RWPE2 (cell line): ENCODE measurements at regions not wholly inside any gene's neighbourhood (a gene's known extent, or its start where the extent isn't known, plus 50 kb on each side); places are given as distances from the start of the nearest gene placed in this dataset.

Experiments used
- ATAC-seq: fragments of 200-7000 bp; cut with Tn5 transposase; 3 replicates; pipeline ENCODE4 v1.9.1; 2021; ENCODE audit warnings: low read depth
- DNase-seq: peaks from one replicate; pipeline ENCODE4 v3.0.0-alpha.2; 2020; ENCODE audit warnings: low spot score
- H3K27ac ChIP-seq: fragments of 450-650 bp; 2 replicates; pipeline ENCODE4 v1.5.1; 2017; ENCODE audit warnings: mild to moderate bottlenecking; ENCODE audit not compliant: poor library complexity, severe bottlenecking
- H3K27me3 ChIP-seq: fragments of 250-450 bp; sonication (Bioruptor Pico); 2 replicates; pipeline ENCODE4 v1.5.1; 2021; ENCODE audit warnings: mild to moderate bottlenecking, moderate library complexity; ENCODE audit not compliant: insufficient read depth, poor library complexity, severe bottlenecking
- H3K36me3 ChIP-seq: fragments of 250-450 bp; sonication (Bioruptor Pico); 2 replicates; pipeline ENCODE4 v1.5.1; 2020; ENCODE audit warnings: low read depth, mild to moderate bottlenecking, moderate library complexity
- H3K4me1 ChIP-seq: fragments of 250-450 bp; sonication (Bioruptor Pico); 2 replicates; pipeline ENCODE4 v1.5.1; 2021; ENCODE audit warnings: mild to moderate bottlenecking, moderate library complexity; ENCODE audit not compliant: insufficient read depth, poor library complexity, severe bottlenecking
- H3K4me3 ChIP-seq: fragments of 250-450 bp; sonication (Bioruptor Pico); 2 replicates; pipeline ENCODE4 v1.5.1; 2021; ENCODE audit warnings: mild to moderate bottlenecking, moderate library complexity; ENCODE audit not compliant: severe bottlenecking
- H3K9me3 ChIP-seq: fragments of 250-450 bp; sonication (Bioruptor Pico); 2 replicates; pipeline ENCODE4 v1.5.1; 2021; ENCODE audit warnings: mild to moderate bottlenecking, moderate library complexity; ENCODE audit not compliant: severe bottlenecking
- CTCF ChIP-seq: fragments of 450-650 bp; IDR thresholded peaks from one replicate; pipeline ENCODE4 v1.5.1; 2017; ENCODE audit warnings: mild to moderate bottlenecking, moderate library complexity; ENCODE audit not compliant: poor library complexity, severe bottlenecking

GRCh38 chr11:95668131-95668530 is 121.5 kb downstream of the FAM76B start:
- Histone ChIP-seq H3K9me3 (no peaks in the 10 kb centered on the region), H3K27me3 (no peaks in the 10 kb centered on the region)
- ATAC-seq: no peak

GRCh38 chr11:95661162-95661561 is 128.4 kb downstream of the FAM76B start:
- TF ChIP-seq CTCF: no peak
- H3K9me3 ChIP-seq: no peaks in the 10 kb centered on the region
- DNase-seq: no peak
- H3K27ac ChIP-seq: no peak overlapping the region
- no peak overlapping the region for H3K4me3 ChIP-seq
- no peaks in the 10 kb centered on the region for H3K4me1 ChIP-seq
- H3K36me3 ChIP-seq: no peaks in the 10 kb centered on the region
- no peak for ATAC-seq
- H3K27me3 ChIP-seq: no peaks in the 10 kb centered on the region

More at GRCh38 chr11:95668131-95668530, 121.5 kb downstream of the FAM76B start:
- H3K4me1 ChIP-seq: no peaks in the 10 kb centered on the region
- H3K27ac ChIP-seq: no peak overlapping the region
- no peak overlapping the region for H3K4me3 ChIP-seq
- H3K36me3 ChIP-seq: no peaks in the 10 kb centered on the region
- no peak for DNase-seq
- TF ChIP-seq CTCF: no peak

DNA sequence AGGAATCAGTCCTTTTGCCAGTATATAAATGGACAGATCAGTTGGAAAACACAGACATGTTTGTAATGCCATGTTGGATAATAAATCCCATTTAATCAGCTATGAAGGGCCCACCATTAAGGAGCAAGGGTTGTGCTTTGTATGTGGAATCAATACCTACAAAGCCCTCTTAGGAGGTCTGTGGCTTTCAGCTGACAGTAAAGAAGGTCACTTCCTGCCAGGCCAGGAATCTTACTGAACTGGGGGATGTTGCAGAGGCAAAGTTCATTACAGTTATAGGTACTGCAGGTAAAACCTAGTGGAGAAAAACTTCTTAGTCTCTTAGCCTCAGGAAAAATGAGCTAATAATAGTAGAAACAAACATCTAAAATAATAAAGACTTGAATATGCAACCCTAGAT is 129.5 kb downstream of the FAM76B start:
- no peaks in the 10 kb centered on the region for H3K36me3 ChIP-seq
- no peak overlapping the region for H3K27ac ChIP-seq
- H3K9me3 ChIP-seq: no peaks in the 10 kb centered on the region
- TF ChIP-seq CTCF: no peak
- ATAC-seq (no peak), DNase-seq (no peak)
- no peaks in the 10 kb centered on the region for H3K27me3 ChIP-seq
- H3K4me3 ChIP-seq: no peak overlapping the region
- H3K4me1 ChIP-seq: no peaks in the 10 kb centered on the region

DNA sequence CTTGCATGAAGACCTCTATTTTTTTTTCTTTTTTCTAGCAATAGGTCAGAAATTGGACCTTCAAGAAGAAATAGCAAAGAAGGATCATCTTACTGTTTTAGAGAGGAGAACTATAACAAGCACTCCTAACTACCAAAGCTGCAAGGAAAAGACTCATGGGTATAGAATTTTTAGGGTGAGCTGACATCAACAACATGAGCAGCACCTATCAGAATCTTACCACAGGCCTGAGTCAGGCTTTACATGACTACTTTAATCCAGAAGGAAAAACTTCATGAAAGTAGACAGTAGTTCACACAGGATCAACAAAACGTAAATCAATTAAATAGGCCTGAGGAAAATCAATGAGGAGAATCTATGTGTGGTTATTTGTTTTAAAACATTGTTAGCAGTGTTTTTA is 130.5 kb downstream of the FAM76B start:
- no peak for DNase-seq
- Histone ChIP-seq H3K27ac (no peak overlapping the region), H3K27me3 (no peaks in the 10 kb centered on the region), H3K4me3 (no peak overlapping the region), H3K36me3 (no peaks in the 10 kb centered on the region), H3K4me1 (no peaks in the 10 kb centered on the region), H3K9me3 (no peaks in the 10 kb centered on the region)
- ATAC-seq: no peak
- TF ChIP-seq CTCF: no peak

DNA sequence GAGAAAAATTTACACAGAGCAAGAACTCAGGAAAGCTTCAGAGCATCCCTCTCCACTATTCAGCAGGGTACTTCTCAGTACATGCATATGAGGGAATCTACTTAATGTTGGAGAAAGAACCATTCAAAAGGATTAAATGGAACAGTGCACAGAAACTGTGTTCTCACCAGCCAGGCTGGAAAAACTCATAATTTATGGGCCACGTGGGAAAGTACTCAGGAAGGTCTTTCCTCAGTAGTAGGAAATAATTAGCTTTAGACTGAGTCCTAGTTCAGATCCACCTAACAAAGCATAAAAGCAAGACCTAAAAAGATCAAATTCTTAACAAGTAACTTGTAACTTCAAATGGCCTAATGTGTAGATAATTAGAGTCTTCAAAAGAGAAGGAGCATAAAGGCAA is 134.0 kb downstream of the FAM76B start:
- Histone ChIP-seq H3K4me1 (no peaks in the 10 kb centered on the region), H3K27ac (no peak overlapping the region), H3K27me3 (no peaks in the 10 kb centered on the region), H3K4me3 (no peak overlapping the region), H3K9me3 (no peaks in the 10 kb centered on the region), H3K36me3 (no peaks in the 10 kb centered on the region)
- DNase-seq (no peak), ATAC-seq (no peak)
- TF ChIP-seq CTCF: no peak
